ENCODE measurements at regions not wholly inside any gene's neighbourhood (a gene's known extent, or its start where the extent isn't known, plus 50 kb on each side); places are given as distances from the start of the nearest gene placed in this dataset.

DNA sequence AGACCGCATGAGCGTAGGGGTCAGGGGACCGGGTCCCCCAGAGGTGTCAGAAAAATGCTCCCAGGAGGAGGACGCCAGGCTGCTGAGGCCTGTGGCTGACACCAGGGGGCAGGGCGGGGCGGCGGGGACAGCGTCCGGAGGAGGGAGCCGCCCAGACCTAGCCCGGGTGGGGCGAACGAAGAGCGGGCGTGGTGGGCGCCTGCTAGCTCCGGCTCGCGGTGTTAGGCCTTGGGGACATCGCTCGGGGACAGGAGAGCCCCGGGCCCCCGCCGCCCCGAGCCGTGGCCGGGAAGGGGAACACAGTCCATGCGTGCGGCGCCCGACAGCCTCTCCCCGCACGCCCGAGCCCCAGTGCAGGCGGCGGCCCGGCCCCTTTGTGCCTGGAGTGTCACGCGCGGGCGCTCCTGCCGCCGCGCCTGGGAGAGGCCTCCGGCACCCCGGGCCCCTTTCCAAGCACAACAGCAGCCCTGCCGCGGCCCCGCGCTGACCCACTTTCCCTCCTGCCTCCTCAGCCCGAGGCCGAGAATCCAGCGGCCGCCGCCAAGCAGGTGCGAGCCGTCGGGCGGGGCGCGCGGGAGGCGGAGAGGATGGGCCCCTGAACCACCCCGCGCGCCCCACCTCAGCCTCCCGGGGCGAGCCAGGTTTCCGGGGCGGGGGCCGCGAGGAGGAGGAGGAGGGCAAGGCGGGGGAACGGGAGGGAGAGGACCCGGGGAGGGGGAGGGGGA lies 111.0 kb upstream of the KLF13 start (continued):
- TF ChIP-seq, protein P1, sequence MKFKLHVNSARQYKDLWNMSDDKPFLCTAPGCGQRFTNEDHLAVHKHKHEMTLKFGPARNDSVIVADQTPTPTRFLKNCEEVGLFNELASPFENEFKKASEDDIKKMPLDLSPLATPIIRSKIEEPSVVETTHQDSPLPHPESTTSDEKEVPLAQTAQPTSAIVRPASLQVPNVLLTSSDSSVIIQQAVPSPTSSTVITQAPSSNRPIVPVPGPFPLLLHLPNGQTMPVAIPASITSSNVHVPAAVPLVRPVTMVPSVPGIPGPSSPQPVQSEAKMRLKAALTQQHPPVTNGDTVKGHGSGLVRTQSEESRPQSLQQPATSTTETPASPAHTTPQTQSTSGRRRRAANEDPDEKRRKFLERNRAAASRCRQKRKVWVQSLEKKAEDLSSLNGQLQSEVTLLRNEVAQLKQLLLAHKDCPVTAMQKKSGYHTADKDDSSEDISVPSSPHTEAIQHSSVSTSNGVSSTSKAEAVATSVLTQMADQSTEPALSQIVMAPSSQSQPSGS (IDR thresholded peaks at IDR 0.05; ENCODE audit: low read length) = no peak
- TF ChIP-seq PML (IDR thresholded peaks at IDR 0.05; ENCODE audit: low read length) = 0 out of 2 replicates have a peak, but pooled peaks have one; percentile 19
- no peak for TF ChIP-seq SIX5 (IDR thresholded peaks at IDR 0.05; ENCODE audit: low read depth, low read length, severe bottlenecking)
- TF ChIP-seq, protein P2, sequence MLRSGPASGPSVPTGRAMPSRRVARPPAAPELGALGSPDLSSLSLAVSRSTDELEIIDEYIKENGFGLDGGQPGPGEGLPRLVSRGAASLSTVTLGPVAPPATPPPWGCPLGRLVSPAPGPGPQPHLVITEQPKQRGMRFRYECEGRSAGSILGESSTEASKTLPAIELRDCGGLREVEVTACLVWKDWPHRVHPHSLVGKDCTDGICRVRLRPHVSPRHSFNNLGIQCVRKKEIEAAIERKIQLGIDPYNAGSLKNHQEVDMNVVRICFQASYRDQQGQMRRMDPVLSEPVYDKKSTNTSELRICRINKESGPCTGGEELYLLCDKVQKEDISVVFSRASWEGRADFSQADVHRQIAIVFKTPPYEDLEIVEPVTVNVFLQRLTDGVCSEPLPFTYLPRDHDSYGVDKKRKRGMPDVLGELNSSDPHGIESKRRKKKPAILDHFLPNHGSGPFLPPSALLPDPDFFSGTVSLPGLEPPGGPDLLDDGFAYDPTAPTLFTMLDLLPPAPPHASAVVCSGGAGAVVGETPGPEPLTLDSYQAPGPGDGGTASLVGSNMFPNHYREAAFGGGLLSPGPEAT (IDR thresholded peaks at IDR 0.05; ENCODE audit: low read depth) = no peak
- TF ChIP-seq EED (IDR thresholded peaks at IDR 0.05; ENCODE audit: low read depth) = no peak; the same call in 1 of the 2 replicates
- TF ChIP-seq POLR2AphosphoS2 (IDR thresholded peaks at IDR 0.05; ENCODE audit: low read depth, low read length) = peak; percentile 81
- peak; percentile 62 for TF ChIP-seq YY1 (IDR thresholded peaks at IDR 0.05; ENCODE audit: low read depth, low read length)
- TF ChIP-seq, protein P3, sequence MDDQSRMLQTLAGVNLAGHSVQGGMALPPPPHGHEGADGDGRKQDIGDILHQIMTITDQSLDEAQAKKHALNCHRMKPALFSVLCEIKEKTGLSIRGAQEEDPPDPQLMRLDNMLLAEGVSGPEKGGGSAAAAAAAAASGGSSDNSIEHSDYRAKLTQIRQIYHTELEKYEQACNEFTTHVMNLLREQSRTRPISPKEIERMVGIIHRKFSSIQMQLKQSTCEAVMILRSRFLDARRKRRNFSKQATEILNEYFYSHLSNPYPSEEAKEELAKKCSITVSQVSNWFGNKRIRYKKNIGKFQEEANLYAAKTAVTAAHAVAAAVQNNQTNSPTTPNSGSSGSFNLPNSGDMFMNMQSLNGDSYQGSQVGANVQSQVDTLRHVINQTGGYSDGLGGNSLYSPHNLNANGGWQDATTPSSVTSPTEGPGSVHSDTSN (IDR thresholded peaks at IDR 0.05; ENCODE audit: insufficient replicate concordance, low read depth, low read length) = no peak
- TF ChIP-seq HDAC2 (IDR thresholded peaks at IDR 0.05) = no peak
- TF ChIP-seq, protein P4, sequence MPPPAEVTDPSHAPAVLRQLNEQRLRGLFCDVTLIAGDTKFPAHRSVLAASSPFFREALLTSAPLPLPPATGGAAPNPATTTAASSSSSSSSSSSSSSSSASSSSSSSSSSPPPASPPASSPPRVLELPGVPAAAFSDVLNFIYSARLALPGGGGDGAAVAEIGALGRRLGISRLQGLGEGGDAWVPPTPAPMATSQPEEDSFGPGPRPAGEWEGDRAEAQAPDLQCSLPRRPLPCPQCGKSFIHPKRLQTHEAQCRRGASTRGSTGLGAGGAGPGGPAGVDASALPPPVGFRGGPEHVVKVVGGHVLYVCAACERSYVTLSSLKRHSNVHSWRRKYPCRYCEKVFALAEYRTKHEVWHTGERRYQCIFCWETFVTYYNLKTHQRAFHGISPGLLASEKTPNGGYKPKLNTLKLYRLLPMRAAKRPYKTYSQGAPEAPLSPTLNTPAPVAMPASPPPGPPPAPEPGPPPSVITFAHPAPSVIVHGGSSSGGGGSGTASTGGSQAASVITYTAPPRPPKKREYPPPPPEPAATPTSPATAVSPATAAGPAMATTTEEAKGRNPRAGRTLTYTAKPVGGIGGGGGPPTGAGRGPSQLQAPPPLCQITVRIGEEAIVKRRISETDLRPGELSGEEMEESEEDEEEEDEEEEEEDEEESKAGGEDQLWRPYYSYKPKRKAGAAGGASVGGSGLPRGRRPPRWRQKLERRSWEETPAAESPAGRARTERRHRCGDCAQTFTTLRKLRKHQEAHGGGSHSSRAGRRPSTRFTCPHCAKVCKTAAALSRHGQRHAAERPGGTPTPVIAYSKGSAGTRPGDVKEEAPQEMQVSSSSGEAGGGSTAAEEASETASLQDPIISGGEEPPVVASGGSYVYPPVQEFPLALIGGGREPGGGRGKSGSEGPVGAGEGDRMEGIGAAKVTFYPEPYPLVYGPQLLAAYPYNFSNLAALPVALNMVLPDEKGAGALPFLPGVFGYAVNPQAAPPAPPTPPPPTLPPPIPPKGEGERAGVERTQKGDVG (CRISPR knock-in tag; IDR thresholded peaks at IDR 0.05) = no peak
- 0 out of 2 replicates have a peak, but pooled peaks have one; percentile 23 for TF ChIP-seq MEF2A (IDR thresholded peaks at IDR 0.05; ENCODE audit: insufficient read depth, low read depth, low read length)
- no peak for TF ChIP-seq MLLT1 (IDR thresholded peaks at IDR 0.05)
- no peak for TF ChIP-seq CHD4 (IDR thresholded peaks at IDR 0.05)
- no peak for TF ChIP-seq KAT2A (conservative IDR thresholded peaks at IDR 0.05; ENCODE audit: control insufficient read depth, low read depth, low read length)
- TF ChIP-seq FOXM1 (IDR thresholded peaks at IDR 0.05; ENCODE audit: low read depth, low read length) = no peak
- peak; percentile 94 for TF ChIP-seq LARP7 (IDR thresholded peaks at IDR 0.05)
- TF ChIP-seq SMARCA5 (IDR thresholded peaks at IDR 0.05) = peak; percentile 78
- no peak for TF ChIP-seq BCL3 (IDR thresholded peaks at IDR 0.05; ENCODE audit: borderline replicate concordance, insufficient read depth, low read depth, low read length, poor library complexity, severe bottlenecking)
- peak; percentile 64 for TF ChIP-seq TCF3 (IDR thresholded peaks at IDR 0.05; ENCODE audit: borderline replicate concordance, insufficient read depth, low read depth, low read length)
- TF ChIP-seq CHD2 (IDR thresholded peaks at IDR 0.05; ENCODE audit: borderline replicate concordance, low read depth, low read length) = peak; percentile 43; the same call in 1 of the 2 replicates
